ENCODE measurements at regions not wholly inside any gene's neighbourhood (a gene's known extent, or its start where the extent isn't known, plus 50 kb on each side); places are given as distances from the start of the nearest gene placed in this dataset.

GRCh38 chr2:163312713-163313112, 423.1 kb downstream of the FIGN start:
- no peaks in the 10 kb centered on the region for H3K36me3 Mint-ChIP-seq
- Histone ChIP-seq H3K27me3 (ENCODE audit: control insufficient read depth in 2 of 2, insufficient read depth in 2 of 2, low read length in 2 of 2) (no peaks in the 10 kb centered on the region), H3K36me3 (replicated peaks in 1 of 2; ENCODE audit: control insufficient read depth in 1 of 2, insufficient read depth in 2 of 2, low read length in 2 of 2) (no peaks in the 10 kb centered on the region), H3K27ac (ENCODE audit: low read depth in 1 of 2, low read length in 2 of 2) (no peak overlapping the region), H3K4me1 (ENCODE audit: control insufficient read depth in 1 of 2, insufficient read depth in 2 of 2, low read length in 2 of 2) (no peaks in the 10 kb centered on the region), H3K79me2 (ENCODE audit: insufficient read depth, low read length) (no peaks in the 10 kb centered on the region), H3K4me3 (replicated peaks in 1 of 3; ENCODE audit: low read depth in 2 of 3, low read length in 3 of 3) (no peak overlapping the region), H3K9me3 (replicated peaks in 1 of 2; ENCODE audit: control insufficient read depth in 1 of 2, insufficient read depth in 1 of 2, low read length in 2 of 2) (peaks cover 0 to 3% of the 10 kb centered on the region in 2 donors), H2AFZ (ENCODE audit: insufficient read depth, low read depth, low read length, poor library complexity, severe bottlenecking) (no peak overlapping the region), H3K9ac (ENCODE audit: insufficient read depth, low read length, poor library complexity, severe bottlenecking) (no peak overlapping the region), H4K20me1 (ENCODE audit: insufficient read depth, low read length) (no peaks in the 10 kb centered on the region), H3K4me2 (replicated peaks; ENCODE audit: extremely low read depth, low read length, poor library complexity, severe bottlenecking) (no peak overlapping the region)
- no peak for DNase-seq
- no peaks in the 10 kb centered on the region for H3K4me1 Mint-ChIP-seq
- no peak for TF ChIP-seq CTCF (IDR thresholded peaks at IDR 0.05)
- H3K9me3 Mint-ChIP-seq = peaks cover 0 to 2% (median 0%) of the 10 kb centered on the region in 7 donors
- H3K27me3 Mint-ChIP-seq (ENCODE audit: low read depth in 3 of 3) = no peaks in the 10 kb centered on the region
- intact Hi-C loops (cut with micrococcal nuclease) = no loop called here
- WGBS (ENCODE audit: insufficient coverage) = no CpG with 5 or more reads among the region's 1 CpG
- no peak overlapping the region for H3K4me3 Mint-ChIP-seq
- no peak overlapping the region for H3K27ac Mint-ChIP-seq

- no peak for TF ChIP-seq CTCF (IDR thresholded peaks at IDR 0.05)
- intact Hi-C loops (cut with micrococcal nuclease) = no loop called here
- H3K9me3 Mint-ChIP-seq = peaks cover 0 to 11% (median 5%) of the 10 kb centered on the region in 7 donors
Observed at GRCh38 chr2:163306647-163307046, 429.2 kb downstream of the FIGN start.

More at GRCh38 chr2:163306647-163307046, 429.2 kb downstream of the FIGN start:
- H3K9ac ChIP-seq (ENCODE audit: insufficient read depth, low read length, poor library complexity, severe bottlenecking) = no peak overlapping the region
- no peaks in the 10 kb centered on the region for H3K4me1 Mint-ChIP-seq
- H3K27ac ChIP-seq (ENCODE audit: low read depth in 1 of 2, low read length in 2 of 2) = no peak overlapping the region
- H3K27ac Mint-ChIP-seq = no peak overlapping the region
- H3K9me3 ChIP-seq (replicated peaks in 1 of 2; ENCODE audit: control insufficient read depth in 1 of 2, insufficient read depth in 1 of 2, low read length in 2 of 2) = peaks cover 9 to 10% of the 10 kb centered on the region in 2 donors
- H3K27me3 Mint-ChIP-seq (ENCODE audit: low read depth in 3 of 3) = no peaks in the 10 kb centered on the region
- H3K36me3 Mint-ChIP-seq = no peaks in the 10 kb centered on the region
- H3K27me3 ChIP-seq (ENCODE audit: control insufficient read depth in 2 of 2, insufficient read depth in 2 of 2, low read length in 2 of 2) = no peaks in the 10 kb centered on the region
- no peak overlapping the region for H2AFZ ChIP-seq (ENCODE audit: insufficient read depth, low read depth, low read length, poor library complexity, severe bottlenecking)
- H3K4me1 ChIP-seq (ENCODE audit: control insufficient read depth in 1 of 2, insufficient read depth in 2 of 2, low read length in 2 of 2) = no peaks in the 10 kb centered on the region
- no peak overlapping the region for H3K4me3 Mint-ChIP-seq
- no peaks in the 10 kb centered on the region for H4K20me1 ChIP-seq (ENCODE audit: insufficient read depth, low read length)
- H3K4me2 ChIP-seq (replicated peaks; ENCODE audit: extremely low read depth, low read length, poor library complexity, severe bottlenecking) = no peak overlapping the region
- WGBS (ENCODE audit: insufficient coverage) = 71% methylated on average over 2 of the region's 4 CpGs
- H3K79me2 ChIP-seq (ENCODE audit: insufficient read depth, low read length) = no peaks in the 10 kb centered on the region
- no peak for DNase-seq
- no peaks in the 10 kb centered on the region for H3K36me3 ChIP-seq (replicated peaks in 1 of 2; ENCODE audit: control insufficient read depth in 1 of 2, insufficient read depth in 2 of 2, low read length in 2 of 2)
- no peak overlapping the region for H3K4me3 ChIP-seq (replicated peaks in 1 of 3; ENCODE audit: low read depth in 2 of 3, low read length in 3 of 3)

Data from CD14-positive monocyte (primary cell).